ENCODE measurements at regions not wholly inside any gene's neighbourhood (a gene's known extent, or its start where the extent isn't known, plus 50 kb on each side); places are given as distances from the start of the nearest gene placed in this dataset.

GRCh38 chr12:90512518-90512917, 442.5 kb downstream of the CCER1 start:
- DNase-seq (no peak), ATAC-seq (no peak)
- TF ChIP-seq CTCF (IDR thresholded peaks at IDR 0.05) = no peak
- no peaks in the 10 kb centered on the region for H3K27me3 ChIP-seq
- no peaks in the 10 kb centered on the region for H3K36me3 ChIP-seq
- intact Hi-C loops (cut with DNase I) = loop anchor here in 1 of 10 donors (10.0 kb wide), 1 partner anchor 218 kb away; no protein-coding TSS in a partner anchor
- peaks cover 0 to 24% (median 15%) of the 10 kb centered on the region in 9 donors for H3K4me1 ChIP-seq
- WGBS, 2 donors = 89 to 97% methylated on average over 1 of the region's 1 CpG
- H3K4me3 ChIP-seq = no peak overlapping the region
- no peak overlapping the region for H3K27ac ChIP-seq
- H3K9me3 ChIP-seq = no peaks in the 10 kb centered on the region

- H3K27me3 ChIP-seq = no peaks in the 10 kb centered on the region
- no peak overlapping the region for H3K4me3 ChIP-seq
- H3K27ac ChIP-seq = no peak overlapping the region
- peaks cover 0 to 24% (median 15%) of the 10 kb centered on the region in 9 donors for H3K4me1 ChIP-seq
- no peaks in the 10 kb centered on the region for H3K36me3 ChIP-seq
- H3K9me3 ChIP-seq = no peaks in the 10 kb centered on the region
- no peak for TF ChIP-seq CTCF (IDR thresholded peaks at IDR 0.05)
- ATAC-seq (no peak), DNase-seq (no peak)
- intact Hi-C loops (cut with DNase I) = loop anchor here in 1 of 10 donors (10.0 kb wide), 1 partner anchor 216 kb away; no protein-coding TSS in a partner anchor
Observed at GRCh38 chr12:90510948-90511347, 444.0 kb downstream of the CCER1 start.

- Histone ChIP-seq H3K27ac (no peak overlapping the region), H3K4me1 (no peaks in the 10 kb centered on the region)
Observed at GRCh38 chr12:90504806-90505205, 450.2 kb downstream of the CCER1 start.

GRCh38 chr12:90502070-90502469, 452.9 kb downstream of the CCER1 start:
- no peak overlapping the region for H3K27ac ChIP-seq
- H3K36me3 ChIP-seq = no peaks in the 10 kb centered on the region
- intact Hi-C loops (cut with DNase I) = no loop called here
- TF ChIP-seq CTCF (IDR thresholded peaks at IDR 0.05) = no peak
- ATAC-seq = no peak
- no peaks in the 10 kb centered on the region for H3K27me3 ChIP-seq
- no peaks in the 10 kb centered on the region for H3K4me1 ChIP-seq
- no peak overlapping the region for H3K4me3 ChIP-seq
- H3K9me3 ChIP-seq = no peaks in the 10 kb centered on the region
- DNase-seq = no peak

More at GRCh38 chr12:90504806-90505205, 450.2 kb downstream of the CCER1 start:
- no peak for TF ChIP-seq CTCF (IDR thresholded peaks at IDR 0.05)
- H3K4me3 ChIP-seq = no peak overlapping the region
- no peak for ATAC-seq
- H3K36me3 ChIP-seq = no peaks in the 10 kb centered on the region
- intact Hi-C loops (cut with DNase I) = no loop called here
- no peaks in the 10 kb centered on the region for H3K27me3 ChIP-seq
- no peaks in the 10 kb centered on the region for H3K9me3 ChIP-seq
- DNase-seq = no peak

- Histone ChIP-seq H3K4me1 (no peaks in the 10 kb centered on the region), H3K4me3 (no peak overlapping the region), H3K9me3 (no peaks in the 10 kb centered on the region), H3K36me3 (no peaks in the 10 kb centered on the region), H3K27me3 (no peaks in the 10 kb centered on the region), H3K27ac (no peak overlapping the region)
- DNase-seq (no peak), ATAC-seq (no peak)
- no peak for TF ChIP-seq CTCF (IDR thresholded peaks at IDR 0.05)
- intact Hi-C loops (cut with DNase I) = no loop called here
- WGBS, 2 donors = 81 to 87% methylated on average over 2 of the region's 2 CpGs
Observed at GRCh38 chr12:90501412-90501811, 453.6 kb downstream of the CCER1 start.

Data from heart right ventricle (tissue), 16 donors.